Osteocyte (in vitro differentiated cells): ENCODE measurements at regions not wholly inside any gene's neighbourhood (a gene's known extent, or its start where the extent isn't known, plus 50 kb on each side); places are given as distances from the start of the nearest gene placed in this dataset.
"Not testable (repeated sequence)": the region's sequence is repeated elsewhere in the genome, so short reads cannot be mapped to it uniquely, and the experiment has no call there.

Experiments
- DNase-seq: peaks from one replicate; pipeline ENCODE4 v3.0.0; 2021; ENCODE audit warnings: mixed read lengths; ENCODE audit not compliant: unreplicated experiment; ENCODE audit errors: extremely low spot score
- H3K27ac Mint-ChIP-seq: one replicate; pipeline ENCODE4 v1.8.0; 2021; ENCODE audit warnings: mild to moderate bottlenecking, mixed read lengths; ENCODE audit not compliant: unreplicated experiment
- H3K27me3 Mint-ChIP-seq: one replicate; pipeline ENCODE4 v1.8.0; 2021; ENCODE audit warnings: mixed read lengths; ENCODE audit not compliant: unreplicated experiment
- H3K36me3 Mint-ChIP-seq: one replicate; pipeline ENCODE4 v1.8.0; 2021; ENCODE audit warnings: mixed read lengths; ENCODE audit not compliant: unreplicated experiment
- H3K4me1 Mint-ChIP-seq: one replicate; pipeline ENCODE4 v1.8.0; 2021; ENCODE audit warnings: mixed read lengths; ENCODE audit not compliant: unreplicated experiment
- H3K4me3 Mint-ChIP-seq: one replicate; pipeline ENCODE4 v1.8.0; 2021; ENCODE audit warnings: mild to moderate bottlenecking, moderate library complexity, mixed read lengths; ENCODE audit not compliant: unreplicated experiment
- H3K9me3 Mint-ChIP-seq: one replicate; pipeline ENCODE4 v1.8.0; 2021; ENCODE audit warnings: mixed read lengths; ENCODE audit not compliant: unreplicated experiment
- CTCF ChIP-seq: fragments of 200-600 bp; sonication (generic); IDR thresholded peaks from 2 replicates; pipeline ENCODE4 v1.5.0; 2021; ENCODE audit warnings: antibody characterized with exemption, mild to moderate bottlenecking, moderate library complexity

DNA sequence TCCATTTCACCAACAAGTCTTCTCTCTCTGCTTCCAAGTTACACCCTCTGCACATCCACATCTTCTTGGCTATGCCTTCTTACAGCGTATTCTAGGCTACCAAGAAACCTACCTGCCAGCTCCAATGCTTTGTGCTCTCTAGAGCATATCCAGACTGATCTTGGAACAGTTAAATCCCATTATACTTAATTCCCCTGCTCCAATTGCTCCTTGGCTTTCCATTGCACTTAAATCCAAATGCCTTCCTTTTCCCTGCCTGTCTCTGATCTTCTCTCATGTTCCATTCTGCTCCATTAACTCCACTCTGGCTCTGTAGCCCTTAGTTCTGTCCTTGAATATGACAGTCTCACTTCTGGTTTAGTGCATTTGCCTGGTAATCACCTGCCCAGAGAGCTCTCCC, 322.4 kb downstream of the LRRC70 start:
- TF ChIP-seq CTCF, result no peak
- no peaks in the 10 kb centered on the region for H3K36me3 Mint-ChIP-seq
- DNase-seq, result no peak
- no peak overlapping the region for H3K4me3 Mint-ChIP-seq
- H3K9me3 Mint-ChIP-seq, result no peaks in the 10 kb centered on the region
- no peak overlapping the region for H3K27ac Mint-ChIP-seq
- no peaks in the 10 kb centered on the region for H3K4me1 Mint-ChIP-seq
- no peaks in the 10 kb centered on the region for H3K27me3 Mint-ChIP-seq

DNA sequence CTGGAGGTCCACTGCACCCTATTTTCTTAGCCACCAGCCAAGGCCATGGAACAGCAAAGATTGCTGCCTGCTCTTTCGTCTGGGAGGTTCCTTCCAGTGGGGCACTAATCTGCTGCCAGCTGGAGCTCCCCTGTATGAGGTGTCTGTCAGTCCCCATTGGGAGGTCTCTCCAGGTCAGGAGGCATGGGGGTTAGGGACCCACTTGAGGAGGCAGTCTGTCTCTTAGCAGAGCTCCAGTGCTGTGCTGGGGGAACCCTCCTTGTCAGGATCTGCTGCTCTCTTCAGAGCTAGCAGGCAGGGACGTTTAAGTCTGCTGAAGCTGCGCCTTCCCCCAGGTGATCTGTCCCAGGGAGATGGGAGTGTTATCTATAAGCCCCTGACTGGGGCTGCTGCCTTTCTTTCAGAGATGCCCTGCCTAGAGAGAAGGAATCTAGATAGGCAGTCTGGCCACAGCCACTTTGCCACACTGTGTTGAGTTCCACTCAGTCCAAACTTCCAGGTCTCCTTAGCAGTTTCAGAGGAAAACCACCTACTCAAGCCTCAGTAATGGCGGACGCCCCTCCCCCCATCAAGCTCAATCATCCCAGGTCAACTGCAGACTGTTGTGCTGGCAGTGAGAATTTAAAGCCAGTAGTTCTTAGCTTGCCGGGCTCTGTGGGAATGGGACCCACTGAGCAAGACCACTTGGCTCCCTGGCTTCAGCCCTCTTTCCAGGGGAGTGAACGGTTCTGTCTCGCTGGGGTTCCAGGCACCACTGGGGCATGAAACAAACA, 317.7 kb downstream of the LRRC70 start:
- no peak for TF ChIP-seq CTCF
- H3K9me3 Mint-ChIP-seq, result peaks cover 3% of the 10 kb centered on the region
- no peaks in the 10 kb centered on the region for H3K4me1 Mint-ChIP-seq

DNA sequence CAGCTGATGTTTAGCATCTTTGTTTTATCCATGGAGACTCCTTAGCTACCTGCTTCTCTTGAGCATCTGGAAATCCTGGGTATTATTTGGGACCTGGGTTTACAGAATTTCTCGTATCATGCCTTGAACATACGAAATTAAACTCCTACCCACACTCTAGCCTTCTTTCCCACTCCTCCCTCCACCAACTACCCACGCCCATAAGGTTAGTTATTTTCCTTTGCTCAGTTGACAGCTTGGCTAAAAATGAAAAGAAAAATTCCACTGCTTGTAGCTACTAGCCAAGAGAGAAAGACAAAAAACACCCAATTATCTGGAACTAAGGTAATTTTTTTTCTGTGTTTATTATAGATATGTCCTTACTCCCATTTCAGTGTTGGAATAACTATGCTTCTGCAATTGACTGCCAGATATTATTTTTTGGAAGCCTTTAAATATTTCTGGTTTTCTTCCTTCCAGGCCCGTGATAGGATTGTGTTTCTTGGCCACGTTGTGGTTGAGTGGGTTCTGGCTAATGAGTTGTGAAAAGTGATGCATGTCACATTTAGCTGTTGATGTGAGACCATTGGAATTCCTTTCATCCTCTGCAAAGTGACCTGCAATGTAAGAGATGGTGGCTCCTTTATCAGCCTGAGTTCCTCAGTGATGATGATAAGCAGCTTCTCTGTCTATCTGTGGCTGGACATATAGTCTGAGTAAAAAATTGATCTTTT, 308.1 kb downstream of the LRRC70 start:
- H3K4me3 Mint-ChIP-seq, result no peak overlapping the region
- no peaks in the 10 kb centered on the region for H3K4me1 Mint-ChIP-seq
- no peak for DNase-seq
- H3K36me3 Mint-ChIP-seq, result no peaks in the 10 kb centered on the region
- no peaks in the 10 kb centered on the region for H3K9me3 Mint-ChIP-seq
- TF ChIP-seq CTCF, result no peak
- no peak overlapping the region for H3K27ac Mint-ChIP-seq
- H3K27me3 Mint-ChIP-seq, result peaks cover 2% of the 10 kb centered on the region

More for the DNA sequence above, 317.7 kb downstream of the LRRC70 start:
- Mint-ChIP-seq H3K4me3 (no peak overlapping the region), H3K27ac (no peak overlapping the region), H3K27me3 (no peaks in the 10 kb centered on the region), H3K36me3 (no peaks in the 10 kb centered on the region)
- no peak for DNase-seq

- not testable (repeated sequence) for H3K4me3 Mint-ChIP-seq, H3K4me1 Mint-ChIP-seq, H3K27ac Mint-ChIP-seq, H3K36me3 Mint-ChIP-seq, H3K27me3 Mint-ChIP-seq, DNase-seq
- peaks cover 45% of the 10 kb centered on the region for H3K9me3 Mint-ChIP-seq
Observed at GRCh38 chr5:62837330-62837729, 258.7 kb downstream of the LRRC70 start.

DNA sequence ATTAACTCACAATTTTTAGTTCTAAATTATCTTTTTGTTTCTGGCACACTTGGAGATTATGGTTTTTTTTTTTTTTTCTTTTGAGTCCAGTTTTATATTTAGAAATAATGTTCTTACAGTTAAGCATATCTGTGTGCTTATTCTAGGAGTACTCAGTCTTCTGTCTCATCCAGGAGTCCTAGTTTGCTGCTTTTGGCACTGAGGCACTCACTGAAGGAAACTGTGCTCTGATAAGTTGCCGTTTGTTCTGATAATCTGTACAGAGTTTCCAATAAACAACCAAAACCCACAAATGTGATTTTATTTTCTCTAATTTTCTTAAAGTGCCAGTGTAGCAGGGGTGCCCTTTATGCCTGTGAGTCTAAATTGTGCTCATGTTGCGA, 251.0 kb downstream of the LRRC70 start:
- Mint-ChIP-seq H3K4me3 (no peak overlapping the region), H3K4me1 (no peaks in the 10 kb centered on the region), H3K27ac (no peak overlapping the region), H3K36me3 (no peaks in the 10 kb centered on the region), H3K9me3 (peaks cover 14% of the 10 kb centered on the region), H3K27me3 (no peaks in the 10 kb centered on the region)
- no peak for TF ChIP-seq CTCF
- no peak for DNase-seq
